Germinal center (tissue), 1 donor: ENCODE measurements at regions not wholly inside any gene's neighbourhood (a gene's known extent, or its start where the extent isn't known, plus 50 kb on each side); places are given as distances from the start of the nearest gene placed in this dataset.

Source experiments
- DNase-seq: peaks from one replicate; pipeline ENCODE4 v3.0.0; 2012; ENCODE audit warnings: mixed read lengths, low spot score

- no peak for DNase-seq
These were observed 223.3 kb upstream of the KCNJ16 start for GRCh38 chr17:69851736-69852135.

GRCh38 chr17:69853541-69854224, 221.3 kb upstream of the KCNJ16 start:
- no peak for DNase-seq

GRCh38 chr17:69854225-69854780, 220.7 kb upstream of the KCNJ16 start:
- DNase-seq: no peak

DNA sequence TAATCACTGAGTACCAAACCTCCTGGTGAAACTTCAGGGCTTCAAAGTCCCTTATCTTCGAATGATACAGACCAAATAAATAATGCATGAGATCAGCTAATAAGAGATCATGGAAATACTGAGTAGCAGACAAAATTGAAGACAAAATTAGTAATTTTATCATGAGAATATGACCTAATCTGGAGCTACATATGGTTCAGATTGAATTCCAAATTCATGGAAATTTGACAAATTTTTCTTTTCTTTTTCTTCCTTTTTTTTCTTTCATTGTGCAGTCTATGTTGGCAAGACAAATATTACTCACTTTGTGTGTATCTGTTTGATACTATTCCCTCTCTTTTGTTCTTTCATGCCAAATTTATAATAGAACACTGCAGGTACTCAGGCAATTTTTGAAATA, 218.1 kb upstream of the KCNJ16 start:
- no peak for DNase-seq

DNA sequence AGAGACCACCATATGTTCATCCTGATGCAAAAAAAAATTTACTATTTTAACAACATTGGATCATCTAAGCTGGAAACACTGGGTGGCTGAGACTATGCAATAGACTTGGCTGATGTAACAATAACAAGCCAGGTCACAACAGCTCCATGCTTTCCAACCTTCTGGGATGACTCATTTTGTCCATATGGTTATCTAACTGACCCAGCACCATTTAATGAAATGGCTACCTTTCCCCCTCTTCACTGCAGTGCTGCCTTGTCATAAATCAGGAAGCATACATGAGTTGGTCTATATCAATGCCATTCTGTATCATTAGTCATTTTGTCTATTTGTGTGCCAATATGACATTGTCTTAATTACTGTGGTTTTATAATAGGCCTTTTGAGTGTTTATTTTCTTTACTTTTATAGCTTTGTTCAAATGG, 217.6 kb upstream of the KCNJ16 start:
- no peak for DNase-seq

- no peak for DNase-seq
These were observed 216.6 kb upstream of the KCNJ16 start for GRCh38 chr17:69858460-69858859.

GRCh38 chr17:69860142-69860680, 214.8 kb upstream of the KCNJ16 start:
- no peak for DNase-seq

DNA sequence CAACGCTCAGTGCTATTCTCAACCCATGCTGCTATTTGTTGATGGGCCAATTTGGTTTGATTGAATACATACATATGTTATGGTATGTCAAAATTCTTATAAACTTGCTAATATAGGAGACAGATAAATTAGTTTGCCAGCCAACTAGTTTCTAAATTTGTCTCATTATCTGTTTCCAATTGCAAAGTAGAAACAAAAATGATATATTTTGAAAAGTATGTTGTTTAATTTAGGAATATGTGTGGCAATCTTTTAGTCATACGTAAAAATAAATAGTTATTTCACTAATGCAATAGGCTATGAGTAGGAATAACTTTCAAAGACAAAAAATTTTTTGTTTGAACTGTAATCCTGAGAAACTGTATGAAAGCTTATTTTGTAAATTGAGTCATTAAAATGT, 210.6 kb upstream of the KCNJ16 start:
- no peak for DNase-seq

DNA sequence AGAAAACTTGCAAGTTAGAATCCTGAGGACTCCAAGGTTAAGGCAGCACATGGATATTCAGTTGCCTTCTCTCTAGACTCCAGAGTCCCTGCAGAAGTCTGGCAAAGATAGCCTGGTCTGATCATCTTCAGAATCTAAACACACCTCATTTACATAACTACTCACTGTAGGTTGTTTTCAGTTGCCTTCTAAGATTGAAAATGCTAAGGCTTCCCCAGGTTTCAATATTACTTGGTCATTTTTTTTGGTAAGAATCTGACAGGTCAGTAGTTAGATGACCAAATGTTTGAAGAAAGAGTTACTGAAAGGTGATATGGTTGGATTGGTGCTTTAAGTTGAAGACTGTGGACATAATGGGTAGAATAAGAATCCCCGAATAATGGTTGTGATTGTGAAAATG, 205.4 kb upstream of the KCNJ16 start:
- no peak for DNase-seq

DNA sequence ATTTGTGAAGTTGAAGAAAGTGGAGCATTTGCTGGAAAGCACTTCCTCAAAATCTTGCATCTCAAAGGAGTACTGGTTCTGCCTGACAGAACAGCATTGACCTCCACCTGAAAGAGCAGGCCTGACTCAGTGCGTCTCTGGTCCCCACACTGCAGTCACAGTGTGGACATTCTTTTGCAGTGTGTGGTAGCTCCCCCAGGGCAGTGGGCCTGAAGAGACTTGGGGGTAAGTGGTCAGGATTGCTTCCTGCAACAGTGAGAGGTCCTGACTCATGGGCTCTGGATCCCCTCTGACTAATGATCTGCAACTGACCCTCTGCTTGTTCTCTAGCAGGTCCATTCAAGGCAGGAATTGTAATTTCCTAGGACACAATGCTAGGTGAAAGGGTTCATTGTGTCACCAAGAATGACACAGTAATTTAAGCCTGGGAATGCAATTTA, 204.9 kb upstream of the KCNJ16 start:
- DNase-seq: no peak

GRCh38 chr17:69870751-69871199, 204.2 kb upstream of the KCNJ16 start:
- DNase-seq: no peak

DNA sequence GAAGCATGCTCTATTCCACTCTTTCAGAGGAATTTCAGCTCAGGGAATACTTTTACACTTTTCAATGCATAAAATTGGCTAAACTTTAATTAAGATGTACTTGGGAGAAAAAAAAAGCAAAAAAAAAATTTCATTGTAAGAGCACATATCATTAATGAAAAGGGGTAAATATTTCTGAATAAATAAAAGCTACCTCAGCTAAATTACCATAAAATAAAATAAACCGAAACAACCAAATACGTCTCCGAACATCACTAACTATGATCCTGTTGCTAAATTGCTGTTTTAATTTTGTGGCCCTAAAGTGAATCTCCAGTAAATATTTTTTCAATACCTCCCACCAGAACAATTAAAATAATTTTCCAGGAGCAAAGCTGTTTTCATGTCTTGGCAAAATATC, 203.7 kb upstream of the KCNJ16 start:
- no peak for DNase-seq

- no peak for DNase-seq
These were observed 202.3 kb upstream of the KCNJ16 start for GRCh38 chr17:69872675-69873262.

GRCh38 chr17:69874175-69874670, 200.8 kb upstream of the KCNJ16 start:
- no peak for DNase-seq

GRCh38 chr17:69876757-69877156, 198.3 kb upstream of the KCNJ16 start:
- no peak for DNase-seq

DNA sequence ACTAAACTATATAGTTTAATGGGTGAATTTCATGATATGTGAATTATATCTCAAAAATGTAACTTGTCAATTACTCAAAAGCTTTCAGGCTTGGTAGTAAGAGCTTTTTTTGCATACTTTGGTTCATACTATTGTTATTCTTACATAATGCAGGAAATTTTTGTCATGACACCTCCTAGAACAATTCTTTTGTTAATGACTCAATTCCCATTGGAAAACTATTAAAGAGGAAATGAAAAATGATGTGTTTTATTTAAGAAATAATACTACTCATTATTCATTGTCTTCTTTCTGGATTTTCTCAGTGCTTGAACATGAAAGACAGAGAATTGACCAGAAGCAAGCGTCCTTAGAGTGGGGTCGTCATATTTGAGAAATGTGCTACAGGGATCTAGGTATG, 196.4 kb upstream of the KCNJ16 start:
- DNase-seq: no peak

- no peak for DNase-seq
These were observed 195.4 kb upstream of the KCNJ16 start for GRCh38 chr17:69879576-69879975.

- no peak for DNase-seq
These were observed 194.4 kb upstream of the KCNJ16 start for GRCh38 chr17:69880591-69881112.

DNA sequence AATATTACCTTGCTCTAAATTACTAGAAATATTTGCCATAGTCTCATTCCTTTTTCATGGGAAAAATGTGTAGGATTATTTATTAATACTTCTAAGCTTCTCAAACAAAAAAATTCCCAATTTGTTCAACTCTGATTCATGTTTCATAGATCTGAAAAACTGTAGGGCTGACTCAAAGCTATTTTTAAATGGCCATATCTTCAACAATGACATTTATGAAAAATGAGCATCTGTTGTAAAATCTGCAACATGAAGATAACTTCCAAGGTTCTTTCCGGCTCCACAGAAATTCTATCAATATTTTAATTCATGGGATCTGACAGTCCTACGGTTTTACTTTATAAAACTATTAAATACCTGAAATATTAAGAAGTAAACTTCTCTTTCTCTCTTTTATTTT, 192.7 kb upstream of the KCNJ16 start:
- DNase-seq: no peak

DNA sequence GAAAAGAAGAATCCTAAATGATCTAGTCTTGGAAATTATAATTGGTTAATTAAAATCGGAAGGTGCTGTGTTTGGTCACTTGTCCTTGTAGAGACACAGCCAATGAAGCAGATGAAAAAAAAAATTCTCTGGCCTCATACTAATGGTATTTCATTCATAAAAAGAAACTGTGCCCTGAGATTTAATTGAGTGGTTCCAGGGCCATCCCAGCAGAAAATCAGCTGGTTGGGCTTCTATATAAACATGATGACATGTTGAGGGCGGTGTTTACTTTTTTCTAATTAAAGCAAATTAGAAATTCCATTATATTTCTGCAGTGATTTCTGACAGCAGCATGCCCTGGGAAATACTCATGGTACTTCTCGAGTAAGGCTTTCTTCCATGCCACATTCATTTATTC, 191.9 kb upstream of the KCNJ16 start:
- DNase-seq: no peak

DNA sequence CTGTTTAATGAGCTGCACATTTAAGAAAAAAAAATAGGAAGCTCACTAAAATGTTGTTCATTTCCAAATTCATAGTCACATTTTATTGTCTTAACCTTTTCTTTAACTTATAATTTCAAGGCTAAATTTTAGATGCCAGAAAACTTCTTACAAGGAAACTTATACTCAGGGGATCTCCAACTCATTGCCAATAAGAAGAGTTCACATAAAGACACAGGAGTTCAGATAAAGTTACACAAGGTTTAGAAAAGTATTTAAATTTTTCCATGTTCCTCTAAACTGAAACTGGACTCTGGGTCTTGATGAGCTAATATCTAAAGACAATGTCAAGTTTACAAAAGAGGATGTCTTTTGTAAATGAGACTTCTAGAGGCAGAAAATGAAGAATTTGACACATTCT, 190.7 kb upstream of the KCNJ16 start:
- no peak for DNase-seq

GRCh38 chr17:69884846-69885245, 190.2 kb upstream of the KCNJ16 start:
- DNase-seq: no peak

- DNase-seq: no peak
These were observed 176.4 kb upstream of the KCNJ16 start for GRCh38 chr17:69898601-69899000.
